ENCODE measurements at regions not wholly inside any gene's neighbourhood (a gene's known extent, or its start where the extent isn't known, plus 50 kb on each side); places are given as distances from the start of the nearest gene placed in this dataset.
A peak's percentile ranks its signal among the peaks of the same experiment; 100 is the strongest.

DNA sequence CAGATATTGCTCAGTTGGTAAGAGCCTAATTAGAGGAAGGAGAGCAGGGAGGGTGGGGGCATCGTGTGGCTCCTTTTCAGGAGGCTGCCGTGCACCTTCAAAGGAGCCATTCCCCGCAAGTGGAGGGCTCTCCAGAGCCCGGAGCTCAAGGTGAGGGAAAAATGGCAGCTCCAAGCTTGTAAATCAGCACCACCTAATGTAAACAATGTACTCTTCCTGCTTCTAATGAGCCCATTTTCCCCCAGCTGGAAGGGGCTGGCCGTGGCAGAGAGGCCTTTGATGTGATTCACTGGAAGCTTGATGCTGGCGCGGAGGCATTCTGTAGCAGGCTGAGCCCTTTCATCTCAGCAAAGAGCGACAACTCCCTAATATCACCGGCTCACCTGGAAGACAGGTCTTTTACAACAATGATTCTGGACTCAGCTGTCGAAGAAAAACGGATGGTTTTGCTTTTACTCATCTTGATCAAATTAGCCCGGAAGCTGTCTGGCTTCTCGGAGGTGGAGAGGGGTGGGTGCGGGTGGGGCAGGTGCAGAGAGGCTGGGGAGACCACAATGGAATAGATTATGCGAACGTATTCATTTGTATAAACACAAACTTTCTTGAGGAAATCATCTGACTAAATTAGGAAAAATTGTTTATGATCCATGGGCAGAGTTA, 112.5 kb downstream of the RRAGC start:
- H3K9ac ChIP-seq (ENCODE audit: insufficient read length, low read depth), result no peak overlapping the region
- no peak overlapping the region for H3K4me3 ChIP-seq (ENCODE audit: insufficient read length, low read depth)
- no peaks in the 10 kb centered on the region for H3K27me3 ChIP-seq (ENCODE audit: insufficient read depth, insufficient read length)
- DNase-seq (ENCODE audit: low read depth, low spot score), result no peak
- TF ChIP-seq YY1 (IDR thresholded peaks at IDR 0.05; ENCODE audit: insufficient read depth, insufficient read length) (peak; percentile 32), ZNF274 (IDR thresholded peaks at IDR 0.05; ENCODE audit: low read depth, low read length) (no peak)
- H3K36me3 ChIP-seq (ENCODE audit: insufficient read depth, insufficient read length, low read length), result no peaks in the 10 kb centered on the region
- H3K9me3 ChIP-seq (ENCODE audit: insufficient read depth, low read length), result peaks cover 11% of the 10 kb centered on the region; the same call in 1 of the 2 replicates
- H3K4me1 ChIP-seq (ENCODE audit: insufficient read depth, insufficient read length), result peaks cover 10% of the 10 kb centered on the region

GRCh38 chr1:38746402-38746935, 113.1 kb downstream of the RRAGC start:
- peaks cover 12% of the 10 kb centered on the region for H3K4me1 ChIP-seq (ENCODE audit: insufficient read depth, insufficient read length)
- no peak overlapping the region for H3K9ac ChIP-seq (ENCODE audit: insufficient read length, low read depth)
- no peak for TF ChIP-seq YY1 (IDR thresholded peaks at IDR 0.05; ENCODE audit: insufficient read depth, insufficient read length)
- TF ChIP-seq ZNF274 (IDR thresholded peaks at IDR 0.05; ENCODE audit: low read depth, low read length), result no peak
- TF ChIP-seq SUZ12 (IDR thresholded peaks at IDR 0.05; ENCODE audit: extremely low read depth, insufficient read depth, insufficient read length), result no peak
- H3K4me3 ChIP-seq (ENCODE audit: insufficient read length, low read depth), result no peak overlapping the region
- peaks cover 11% of the 10 kb centered on the region; the same call in 1 of the 2 replicates for H3K9me3 ChIP-seq (ENCODE audit: insufficient read depth, low read length)
- no peaks in the 10 kb centered on the region for H3K27me3 ChIP-seq (ENCODE audit: insufficient read depth, insufficient read length)
- DNase-seq (ENCODE audit: low read depth, low spot score), result no peak
- no peaks in the 10 kb centered on the region for H3K36me3 ChIP-seq (ENCODE audit: insufficient read depth, insufficient read length, low read length)

- Histone ChIP-seq H3K4me3 (ENCODE audit: insufficient read length, low read depth) (no peak overlapping the region), H3K27me3 (ENCODE audit: insufficient read depth, insufficient read length) (no peaks in the 10 kb centered on the region), H3K9me3 (ENCODE audit: insufficient read depth, low read length) (peaks cover 11% of the 10 kb centered on the region; the same call in 1 of the 2 replicates), H3K9ac (ENCODE audit: insufficient read length, low read depth) (no peak overlapping the region), H3K4me1 (ENCODE audit: insufficient read depth, insufficient read length) (peaks cover 16% of the 10 kb centered on the region), H3K36me3 (ENCODE audit: insufficient read depth, insufficient read length, low read length) (no peaks in the 10 kb centered on the region)
- TF ChIP-seq YY1 (IDR thresholded peaks at IDR 0.05; ENCODE audit: insufficient read depth, insufficient read length) (no peak), ZNF274 (IDR thresholded peaks at IDR 0.05; ENCODE audit: low read depth, low read length) (no peak), SUZ12 (IDR thresholded peaks at IDR 0.05; ENCODE audit: extremely low read depth, insufficient read depth, insufficient read length) (no peak)
- DNase-seq (ENCODE audit: low read depth, low spot score), result no peak
Observed at GRCh38 chr1:38745476-38746401, 113.8 kb downstream of the RRAGC start.

DNA sequence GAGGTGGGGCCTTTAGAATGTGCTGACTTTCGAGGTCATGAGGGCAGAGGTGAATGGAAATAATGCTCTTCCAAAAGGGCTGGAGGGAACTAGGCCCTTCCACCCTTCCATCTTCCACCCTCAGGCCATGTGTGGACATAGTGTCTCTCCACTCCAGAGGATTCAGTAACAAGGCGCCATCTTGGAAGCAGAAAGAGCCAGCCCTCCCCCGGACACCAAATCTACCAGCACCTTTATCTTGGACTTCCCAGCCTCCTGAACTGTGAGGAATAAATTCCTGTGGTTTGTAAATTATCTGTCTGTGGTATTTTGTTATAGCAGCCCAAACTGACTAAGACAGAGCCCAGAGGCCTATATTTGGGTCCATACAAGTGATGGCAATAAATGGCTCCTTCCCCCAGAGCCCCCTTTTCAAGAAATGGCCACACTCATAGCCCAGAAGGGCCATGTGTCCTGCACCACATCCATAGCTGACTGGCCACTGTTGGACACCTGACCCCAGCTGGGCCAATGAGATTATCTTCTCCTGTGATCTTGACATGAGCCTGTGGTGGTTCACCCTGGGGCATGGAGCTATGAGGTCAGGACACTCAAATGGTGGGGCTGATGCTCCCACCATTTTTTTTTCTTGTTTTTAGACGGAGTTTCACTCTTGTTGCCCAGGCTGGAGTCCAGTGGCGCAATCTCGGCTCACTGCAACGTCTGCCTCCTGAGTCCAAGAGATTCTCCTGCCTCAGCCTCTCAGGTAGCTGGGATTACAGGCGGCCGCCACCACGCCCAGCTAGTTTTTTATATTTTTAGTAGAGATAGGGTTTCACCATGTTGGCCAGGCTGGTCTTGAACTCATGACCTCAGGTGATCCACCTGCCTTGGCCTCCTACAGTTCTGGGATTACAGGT, 114.9 kb downstream of the RRAGC start:
- DNase-seq (ENCODE audit: low read depth, low spot score), result no peak
- Histone ChIP-seq H3K4me1 (ENCODE audit: insufficient read depth, insufficient read length) (peaks cover 16% of the 10 kb centered on the region), H3K36me3 (ENCODE audit: insufficient read depth, insufficient read length, low read length) (no peaks in the 10 kb centered on the region), H3K9me3 (ENCODE audit: insufficient read depth, low read length) (peaks cover 11% of the 10 kb centered on the region; the same call in 1 of the 2 replicates), H3K9ac (ENCODE audit: insufficient read length, low read depth) (no peak overlapping the region), H3K4me3 (ENCODE audit: insufficient read length, low read depth) (no peak overlapping the region), H3K27me3 (ENCODE audit: insufficient read depth, insufficient read length) (no peaks in the 10 kb centered on the region)
- TF ChIP-seq ZNF274 (IDR thresholded peaks at IDR 0.05; ENCODE audit: low read depth, low read length) (no peak), YY1 (IDR thresholded peaks at IDR 0.05; ENCODE audit: insufficient read depth, insufficient read length) (no peak), SUZ12 (IDR thresholded peaks at IDR 0.05; ENCODE audit: extremely low read depth, insufficient read depth, insufficient read length) (no peak)

- H3K4me3 ChIP-seq (ENCODE audit: insufficient read length, low read depth), result no peak overlapping the region
- no peaks in the 10 kb centered on the region for H3K27me3 ChIP-seq (ENCODE audit: insufficient read depth, insufficient read length)
- H3K36me3 ChIP-seq (ENCODE audit: insufficient read depth, insufficient read length, low read length), result no peaks in the 10 kb centered on the region
- peaks cover 16% of the 10 kb centered on the region for H3K4me1 ChIP-seq (ENCODE audit: insufficient read depth, insufficient read length)
- TF ChIP-seq YY1 (IDR thresholded peaks at IDR 0.05; ENCODE audit: insufficient read depth, insufficient read length) (no peak), ZNF274 (IDR thresholded peaks at IDR 0.05; ENCODE audit: low read depth, low read length) (no peak), SUZ12 (IDR thresholded peaks at IDR 0.05; ENCODE audit: extremely low read depth, insufficient read depth, insufficient read length) (no peak)
- peaks cover 7% of the 10 kb centered on the region; the same call in 1 of the 2 replicates for H3K9me3 ChIP-seq (ENCODE audit: insufficient read depth, low read length)
- no peak for DNase-seq (ENCODE audit: low read depth, low spot score)
- no peak overlapping the region for H3K9ac ChIP-seq (ENCODE audit: insufficient read length, low read depth)
Observed at GRCh38 chr1:38743184-38743583, 116.4 kb downstream of the RRAGC start.

- H3K4me1 ChIP-seq (ENCODE audit: insufficient read depth, insufficient read length), result peaks cover 9% of the 10 kb centered on the region
- H3K4me3 ChIP-seq (ENCODE audit: insufficient read length, low read depth), result no peak overlapping the region
- DNase-seq (ENCODE audit: low read depth, low spot score), result peak; percentile 71
- H3K9ac ChIP-seq (ENCODE audit: insufficient read length, low read depth), result no peak overlapping the region
- no peak for TF ChIP-seq YY1 (IDR thresholded peaks at IDR 0.05; ENCODE audit: insufficient read depth, insufficient read length)
- TF ChIP-seq ZNF274 (IDR thresholded peaks at IDR 0.05; ENCODE audit: low read depth, low read length), result no peak
- TF ChIP-seq SUZ12 (IDR thresholded peaks at IDR 0.05; ENCODE audit: extremely low read depth, insufficient read depth, insufficient read length), result no peak
- H3K27me3 ChIP-seq (ENCODE audit: insufficient read depth, insufficient read length), result no peaks in the 10 kb centered on the region
- peaks cover 7% of the 10 kb centered on the region; the same call in 1 of the 2 replicates for H3K9me3 ChIP-seq (ENCODE audit: insufficient read depth, low read length)
- H3K36me3 ChIP-seq (ENCODE audit: insufficient read depth, insufficient read length, low read length), result no peaks in the 10 kb centered on the region
Observed at GRCh38 chr1:38741341-38741740, 118.2 kb downstream of the RRAGC start.
